Bronchial epithelial cell (primary cell): ENCODE measurements at regions not wholly inside any gene's neighbourhood (a gene's known extent, or its start where the extent isn't known, plus 50 kb on each side); places are given as distances from the start of the nearest gene placed in this dataset.
A peak's percentile ranks its signal among the peaks of the same experiment; 100 is the strongest.

Experiments used
- DNase-seq: peaks from one replicate; pipeline ENCODE4 v3.0.0-alpha.2; 2010; ENCODE audit warnings: low read depth
- FAIRE-seq: peaks from 2 replicates; lab custom pipeline; 2011; peaks lifted over from hg19 to GRCh38; lab: Jason Lieb, UNC
- H3K27me3 ChIP-seq: 2 replicates; pipeline ENCODE4 v1.5.1; 2011; ENCODE audit warnings: low read length; ENCODE audit not compliant: control insufficient read depth, insufficient read depth
- H3K36me3 ChIP-seq: 2 replicates; pipeline ENCODE4 v1.5.1; 2011; ENCODE audit warnings: low read length; ENCODE audit not compliant: control insufficient read depth, insufficient read depth
- H3K4me3 ChIP-seq: 2 replicates; pipeline ENCODE4 v1.5.1; 2011; ENCODE audit warnings: mild to moderate bottlenecking, low read depth, low read length, control low read depth
- TF ChIP-seq, protein P1 (sequence below): IDR thresholded peaks from 2 replicates; pipeline ENCODE4 v1.5.1; 2011; ENCODE audit warnings: mild to moderate bottlenecking, moderate library complexity, low read length, control low read depth, inconsistent platforms; ENCODE audit not compliant: insufficient read depth, severe bottlenecking

DNA sequence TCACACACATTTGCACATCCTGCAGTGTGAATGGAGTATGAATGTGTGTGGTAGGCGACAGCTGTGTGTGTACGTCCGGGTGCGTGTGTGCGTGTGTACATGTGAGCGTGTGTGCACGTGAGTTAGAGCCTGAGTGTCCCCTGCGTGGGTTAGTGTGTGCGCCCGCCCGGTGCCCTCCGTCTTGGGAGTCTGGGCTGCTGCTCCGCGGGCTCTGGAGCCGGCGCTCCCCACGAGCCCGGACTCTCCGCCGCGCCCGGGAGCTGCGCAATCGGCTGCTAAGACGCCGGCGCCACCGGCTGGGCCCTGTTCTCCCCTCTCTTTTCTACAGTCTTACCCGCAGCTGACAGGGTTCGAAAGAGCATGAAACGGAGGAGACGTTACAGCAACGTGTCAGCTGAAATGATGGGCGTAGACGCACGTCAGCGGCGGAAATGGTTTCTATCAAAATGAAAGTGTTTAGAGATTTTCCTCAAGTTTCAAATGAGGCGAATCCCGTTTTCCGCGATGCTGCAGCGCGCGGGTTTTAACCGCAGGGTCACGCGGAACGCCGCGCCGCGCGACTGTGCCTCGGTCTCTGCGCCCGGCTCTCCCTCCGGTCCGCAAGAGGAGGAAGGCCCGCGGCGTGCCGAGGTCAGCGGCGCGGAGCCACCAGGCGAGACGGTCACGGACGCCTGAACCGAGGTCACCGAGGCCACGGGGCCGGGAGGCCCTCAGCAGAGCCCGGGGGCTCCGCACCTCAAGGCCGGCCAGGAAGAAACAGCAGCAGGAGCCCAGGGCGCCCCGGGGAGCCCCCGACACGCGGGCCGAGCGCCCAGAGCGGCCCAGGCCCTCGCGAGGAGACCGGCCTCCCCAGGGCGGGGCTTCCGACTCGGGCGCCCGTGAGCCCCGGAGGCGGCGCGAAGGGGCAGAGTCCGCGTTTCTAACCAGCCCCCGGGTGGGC is 95.3 kb upstream of the BHLHE23 start:
- no peaks in the 10 kb centered on the region for H3K27me3 ChIP-seq

DNA sequence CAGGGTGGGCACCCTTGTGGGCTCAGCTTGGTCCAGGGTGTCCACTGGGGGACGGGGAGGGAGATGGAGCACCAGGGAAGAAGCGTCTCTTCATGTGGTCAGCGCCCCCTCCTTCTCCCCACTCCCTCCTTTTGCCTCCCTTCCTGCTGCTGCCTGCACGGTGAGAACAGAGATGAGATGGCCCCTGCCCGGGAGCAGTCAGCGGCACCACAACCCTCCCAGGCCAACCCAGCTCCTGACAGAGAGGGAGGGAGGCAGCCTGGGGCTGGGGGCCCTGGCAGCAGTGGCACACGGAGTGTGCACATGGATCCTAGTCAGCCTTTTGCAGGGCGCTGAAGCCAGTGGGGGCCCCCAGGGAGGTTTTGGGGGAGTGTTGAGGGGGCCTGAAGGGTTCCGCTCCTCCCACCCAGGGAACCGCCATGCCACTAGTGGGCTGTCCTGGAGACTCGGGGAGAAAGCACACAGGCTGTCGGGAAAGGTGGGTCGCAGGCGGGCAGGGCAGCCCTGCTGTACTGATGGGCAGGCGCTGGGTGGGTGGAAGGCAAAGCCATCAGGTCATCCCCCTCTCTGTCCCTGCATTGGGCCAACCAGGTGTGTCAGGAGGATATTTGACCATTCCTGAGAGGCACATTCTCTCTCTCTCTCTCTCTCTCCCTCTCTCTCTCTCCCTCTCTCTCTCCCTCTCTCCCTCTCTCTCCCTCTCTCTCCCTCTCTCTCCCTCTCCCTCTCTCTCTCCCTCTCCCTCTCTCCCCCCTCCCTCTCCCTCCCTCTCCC is 94.3 kb upstream of the BHLHE23 start:
- no peaks in the 10 kb centered on the region for H3K27me3 ChIP-seq

More for the DNA sequence above, 95.3 kb upstream of the BHLHE23 start:
- TF ChIP-seq, protein P1, sequence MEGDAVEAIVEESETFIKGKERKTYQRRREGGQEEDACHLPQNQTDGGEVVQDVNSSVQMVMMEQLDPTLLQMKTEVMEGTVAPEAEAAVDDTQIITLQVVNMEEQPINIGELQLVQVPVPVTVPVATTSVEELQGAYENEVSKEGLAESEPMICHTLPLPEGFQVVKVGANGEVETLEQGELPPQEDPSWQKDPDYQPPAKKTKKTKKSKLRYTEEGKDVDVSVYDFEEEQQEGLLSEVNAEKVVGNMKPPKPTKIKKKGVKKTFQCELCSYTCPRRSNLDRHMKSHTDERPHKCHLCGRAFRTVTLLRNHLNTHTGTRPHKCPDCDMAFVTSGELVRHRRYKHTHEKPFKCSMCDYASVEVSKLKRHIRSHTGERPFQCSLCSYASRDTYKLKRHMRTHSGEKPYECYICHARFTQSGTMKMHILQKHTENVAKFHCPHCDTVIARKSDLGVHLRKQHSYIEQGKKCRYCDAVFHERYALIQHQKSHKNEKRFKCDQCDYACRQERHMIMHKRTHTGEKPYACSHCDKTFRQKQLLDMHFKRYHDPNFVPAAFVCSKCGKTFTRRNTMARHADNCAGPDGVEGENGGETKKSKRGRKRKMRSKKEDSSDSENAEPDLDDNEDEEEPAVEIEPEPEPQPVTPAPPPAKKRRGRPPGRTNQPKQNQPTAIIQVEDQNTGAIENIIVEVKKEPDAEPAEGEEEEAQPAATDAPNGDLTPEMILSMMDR = no peak
- H3K36me3 ChIP-seq = no peaks in the 10 kb centered on the region
- DNase-seq (peak; percentile 2), FAIRE-seq (no peak)
- H3K4me3 ChIP-seq = peak overlapping the region; percentile 44

DNA sequence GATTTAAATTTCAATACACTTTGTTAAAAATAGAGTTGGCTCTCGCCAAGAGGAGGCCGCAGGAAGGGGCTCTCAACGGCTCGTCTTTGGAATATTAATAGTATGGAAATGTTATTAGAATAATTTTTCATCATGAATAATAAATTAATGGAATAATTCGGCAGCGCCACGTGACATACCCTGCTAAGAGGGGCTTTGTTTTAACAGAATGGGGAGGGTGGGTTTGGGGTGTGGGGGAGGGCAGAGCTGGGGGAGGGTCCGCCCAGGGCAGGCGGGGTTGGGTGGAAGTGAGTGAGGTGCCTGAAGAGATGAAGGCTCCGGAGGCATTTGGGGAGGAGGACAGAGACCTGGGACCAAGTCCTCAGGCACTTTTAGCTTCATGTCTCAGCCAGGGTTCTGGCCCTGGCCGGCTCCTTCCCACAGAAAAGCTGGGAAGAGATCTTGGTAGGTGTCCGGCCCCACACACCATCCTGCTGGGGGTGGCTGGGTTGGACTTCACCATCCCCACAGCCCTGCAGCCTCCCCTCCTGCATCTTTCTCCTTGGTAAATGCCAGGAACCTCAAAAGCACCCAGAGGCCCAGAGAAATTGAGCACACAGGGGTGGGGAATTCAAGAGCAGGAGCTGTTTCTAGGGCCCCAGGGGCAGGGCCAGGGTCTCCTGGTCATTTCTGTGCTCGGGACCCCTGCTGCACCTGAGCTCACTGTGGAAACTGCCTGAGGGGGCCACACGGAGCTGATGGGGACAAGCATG is 93.6 kb upstream of the BHLHE23 start:
- no peaks in the 10 kb centered on the region for H3K27me3 ChIP-seq
- TF ChIP-seq, protein P1 = no peak
- DNase-seq (no peak), FAIRE-seq (no peak)
- no peaks in the 10 kb centered on the region for H3K36me3 ChIP-seq
- H3K4me3 ChIP-seq = no peak overlapping the region

More for the DNA sequence above, 94.3 kb upstream of the BHLHE23 start:
- no peak overlapping the region for H3K4me3 ChIP-seq
- FAIRE-seq (no peak), DNase-seq (no peak)
- H3K36me3 ChIP-seq = no peaks in the 10 kb centered on the region
- TF ChIP-seq, protein P1 = no peak

DNA sequence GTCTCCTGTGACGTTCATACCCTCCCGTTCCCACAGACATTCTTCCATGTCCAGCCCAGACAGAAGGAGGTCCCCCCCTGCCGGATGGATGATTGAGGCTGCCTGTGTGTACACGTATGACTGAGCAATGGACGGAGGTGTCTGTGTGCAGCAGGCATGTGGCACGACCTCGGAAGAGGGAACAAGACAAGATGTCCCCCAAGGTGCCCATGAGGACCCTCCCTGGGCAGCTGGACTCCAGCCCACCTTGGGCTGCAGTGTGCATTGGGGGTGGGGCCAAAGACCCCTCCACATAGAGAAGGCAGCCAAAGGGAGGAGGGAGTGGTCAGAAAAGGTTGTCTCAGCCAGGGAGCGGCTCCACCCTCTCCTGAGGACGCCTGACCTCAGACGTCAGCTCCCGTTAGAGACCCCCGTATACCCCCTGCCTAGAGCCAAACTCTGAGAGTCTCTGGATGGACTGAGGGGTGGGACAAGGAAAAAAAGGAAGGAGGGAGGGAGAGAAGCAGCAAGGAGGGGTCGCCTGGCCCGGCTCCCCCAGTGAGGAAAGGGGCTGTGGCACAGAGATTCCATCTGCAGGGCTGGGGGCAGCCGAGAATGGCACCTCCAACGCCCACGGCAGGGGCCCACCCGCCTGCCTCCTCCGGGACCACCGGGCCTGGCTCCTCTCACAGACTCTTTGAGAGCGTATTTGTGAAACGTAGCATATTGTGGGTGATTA is 92.9 kb upstream of the BHLHE23 start:
- TF ChIP-seq, protein P1 = no peak
- Histone ChIP-seq H3K4me3 (no peak overlapping the region), H3K27me3 (no peaks in the 10 kb centered on the region), H3K36me3 (no peaks in the 10 kb centered on the region)
- no peak for DNase-seq
- FAIRE-seq = no peak

DNA sequence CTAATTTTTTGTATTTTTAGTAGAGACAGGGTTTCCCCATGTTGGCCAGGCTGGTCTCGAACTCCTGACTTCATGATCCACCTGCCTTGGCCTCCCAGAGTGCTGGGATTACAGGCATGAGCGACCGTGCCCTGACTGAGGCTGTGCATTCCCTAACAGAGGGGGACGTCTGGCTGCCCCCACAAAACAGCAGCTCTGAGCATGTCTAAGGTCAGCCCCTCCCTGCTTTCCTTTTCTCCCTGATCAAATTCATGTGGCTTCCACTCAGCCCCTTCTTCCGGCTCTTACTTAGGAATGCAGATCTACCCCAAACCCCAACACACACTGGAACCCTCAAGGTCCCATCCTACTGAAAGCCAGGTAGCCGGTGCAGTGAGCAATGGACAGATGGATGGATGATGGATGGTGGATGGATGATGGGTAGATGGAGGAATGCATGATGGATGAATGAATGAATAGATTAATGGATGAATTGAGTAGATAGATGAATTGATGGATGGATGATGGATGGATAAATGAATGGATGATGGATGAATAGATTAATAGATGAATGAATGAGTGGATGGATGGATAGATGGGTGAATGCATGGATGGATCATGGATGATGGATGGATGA is 91.5 kb upstream of the BHLHE23 start:
- H3K4me3 ChIP-seq = no peak overlapping the region
- H3K27me3 ChIP-seq = no peaks in the 10 kb centered on the region
- no peaks in the 10 kb centered on the region for H3K36me3 ChIP-seq
- no peak for DNase-seq
- FAIRE-seq = no peak
- TF ChIP-seq, protein P1 = no peak
